WERI-Rb-1 (cell line): ENCODE measurements at regions not wholly inside any gene's neighbourhood (a gene's known extent, or its start where the extent isn't known, plus 50 kb on each side); places are given as distances from the start of the nearest gene placed in this dataset.

Source experiments
- DNase-seq: peaks from one replicate; pipeline ENCODE4 v3.0.0-alpha.2; 2020
- H3K27ac ChIP-seq: fragments of 250-450 bp; sonication (Bioruptor Pico); 2 replicates; pipeline ENCODE4 v1.5.1; 2020; ENCODE audit warnings: mild to moderate bottlenecking, moderate library complexity
- H3K27me3 ChIP-seq: fragments of 250-450 bp; sonication (Bioruptor Pico); 2 replicates; pipeline ENCODE4 v1.5.1; 2021; ENCODE audit warnings: mild to moderate bottlenecking, low read depth, moderate library complexity; ENCODE audit not compliant: insufficient read depth, severe bottlenecking
- H3K36me3 ChIP-seq: fragments of 250-450 bp; sonication (Bioruptor Pico); 2 replicates; pipeline ENCODE4 v1.5.1; 2020; ENCODE audit warnings: mild to moderate bottlenecking, moderate library complexity
- H3K4me3 ChIP-seq: 2 replicates; pipeline ENCODE4 v1.5.1; 2011; ENCODE audit warnings: low read depth, mild to moderate bottlenecking, control low read depth, low read length
- H3K9me3 ChIP-seq: fragments of 250-450 bp; sonication (Bioruptor Pico); 2 replicates; pipeline ENCODE4 v1.5.1; 2021; ENCODE audit warnings: mild to moderate bottlenecking, moderate library complexity; ENCODE audit not compliant: severe bottlenecking
- TF ChIP-seq, protein P1 (sequence below): IDR thresholded peaks from 2 replicates; pipeline ENCODE4 v1.5.1; 2011; ENCODE audit warnings: low read depth, mild to moderate bottlenecking, control low read depth, inconsistent platforms, low read length

DNA sequence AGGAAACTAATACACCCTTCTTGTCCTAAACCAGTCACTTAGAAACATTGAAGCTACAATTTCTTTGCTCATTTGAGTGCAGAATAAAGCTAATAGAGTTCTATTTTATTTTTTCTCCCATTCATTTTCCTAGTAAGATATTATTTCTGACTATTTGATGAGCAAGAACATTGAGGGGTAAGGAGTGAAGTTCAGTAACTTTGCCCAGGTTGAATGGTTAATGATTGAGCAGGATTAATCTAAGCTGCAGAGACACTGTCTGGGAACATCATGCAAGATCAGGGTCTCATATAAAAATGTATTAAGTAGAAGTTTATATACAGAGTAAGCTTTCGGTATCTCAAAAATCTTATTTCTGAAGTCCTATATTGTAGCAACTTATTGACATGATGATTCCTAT lies 102.4 kb upstream of the LIMCH1 start:
- H3K4me3 ChIP-seq: no peak overlapping the region
- peak overlapping the region; percentile 67 for H3K27ac ChIP-seq
- TF ChIP-seq, protein P1, sequence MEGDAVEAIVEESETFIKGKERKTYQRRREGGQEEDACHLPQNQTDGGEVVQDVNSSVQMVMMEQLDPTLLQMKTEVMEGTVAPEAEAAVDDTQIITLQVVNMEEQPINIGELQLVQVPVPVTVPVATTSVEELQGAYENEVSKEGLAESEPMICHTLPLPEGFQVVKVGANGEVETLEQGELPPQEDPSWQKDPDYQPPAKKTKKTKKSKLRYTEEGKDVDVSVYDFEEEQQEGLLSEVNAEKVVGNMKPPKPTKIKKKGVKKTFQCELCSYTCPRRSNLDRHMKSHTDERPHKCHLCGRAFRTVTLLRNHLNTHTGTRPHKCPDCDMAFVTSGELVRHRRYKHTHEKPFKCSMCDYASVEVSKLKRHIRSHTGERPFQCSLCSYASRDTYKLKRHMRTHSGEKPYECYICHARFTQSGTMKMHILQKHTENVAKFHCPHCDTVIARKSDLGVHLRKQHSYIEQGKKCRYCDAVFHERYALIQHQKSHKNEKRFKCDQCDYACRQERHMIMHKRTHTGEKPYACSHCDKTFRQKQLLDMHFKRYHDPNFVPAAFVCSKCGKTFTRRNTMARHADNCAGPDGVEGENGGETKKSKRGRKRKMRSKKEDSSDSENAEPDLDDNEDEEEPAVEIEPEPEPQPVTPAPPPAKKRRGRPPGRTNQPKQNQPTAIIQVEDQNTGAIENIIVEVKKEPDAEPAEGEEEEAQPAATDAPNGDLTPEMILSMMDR: no peak
- no peaks in the 10 kb centered on the region for H3K36me3 ChIP-seq
- no peaks in the 10 kb centered on the region for H3K27me3 ChIP-seq
- peaks cover 3% of the 10 kb centered on the region for H3K9me3 ChIP-seq
- no peak for DNase-seq

DNA sequence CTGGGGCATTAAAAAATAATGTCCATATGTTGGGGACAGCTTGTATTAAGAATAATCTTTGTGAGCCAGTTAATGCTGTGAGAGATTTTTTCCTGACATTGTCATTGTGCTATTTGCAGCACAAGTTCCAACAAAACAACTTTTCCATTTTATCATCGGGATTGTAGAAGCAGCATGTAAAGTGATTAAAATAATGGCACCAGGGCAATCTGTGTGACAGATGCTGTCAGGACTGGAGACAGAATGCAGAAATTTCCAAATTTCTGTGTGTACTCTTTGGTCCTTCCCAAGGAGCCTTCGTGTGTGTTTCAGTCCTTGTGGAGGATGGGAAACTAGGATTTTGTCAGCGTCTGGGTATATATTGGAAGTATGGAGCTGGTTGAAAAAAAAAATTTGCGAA lies 101.5 kb upstream of the LIMCH1 start:
- Histone ChIP-seq H3K4me3 (peak overlapping the region; percentile 15), H3K27ac (peak overlapping the region; percentile 67), H3K27me3 (no peaks in the 10 kb centered on the region), H3K9me3 (peaks cover 3% of the 10 kb centered on the region), H3K36me3 (no peaks in the 10 kb centered on the region)
- TF ChIP-seq, protein P1: no peak
- DNase-seq: no peak

DNA sequence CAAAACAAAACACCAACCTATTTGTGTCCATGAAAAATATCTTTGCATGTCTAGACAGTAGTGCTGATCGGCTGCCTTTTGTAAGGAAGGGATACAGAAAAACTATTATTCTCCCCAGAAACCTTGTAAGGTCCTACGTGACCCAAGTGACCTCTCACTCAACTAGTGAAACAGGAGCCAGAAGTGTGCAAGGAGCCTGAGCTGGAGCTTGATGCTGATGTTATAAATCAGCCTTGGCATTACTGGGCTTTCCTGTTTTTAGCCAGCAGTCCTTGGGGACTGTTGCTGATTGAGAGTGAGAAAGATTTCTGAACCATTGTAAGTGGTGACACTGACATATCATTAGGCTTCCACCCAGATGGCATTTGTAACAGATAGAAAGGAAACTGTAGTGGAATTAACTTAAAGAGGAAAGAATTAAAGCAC lies 100.8 kb upstream of the LIMCH1 start:
- Histone ChIP-seq H3K9me3 (peaks cover 3% of the 10 kb centered on the region), H3K4me3 (no peak overlapping the region), H3K27ac (peak overlapping the region; percentile 67), H3K27me3 (no peaks in the 10 kb centered on the region), H3K36me3 (no peaks in the 10 kb centered on the region)
- DNase-seq: peak; percentile 23
- TF ChIP-seq, protein P1: no peak

DNA sequence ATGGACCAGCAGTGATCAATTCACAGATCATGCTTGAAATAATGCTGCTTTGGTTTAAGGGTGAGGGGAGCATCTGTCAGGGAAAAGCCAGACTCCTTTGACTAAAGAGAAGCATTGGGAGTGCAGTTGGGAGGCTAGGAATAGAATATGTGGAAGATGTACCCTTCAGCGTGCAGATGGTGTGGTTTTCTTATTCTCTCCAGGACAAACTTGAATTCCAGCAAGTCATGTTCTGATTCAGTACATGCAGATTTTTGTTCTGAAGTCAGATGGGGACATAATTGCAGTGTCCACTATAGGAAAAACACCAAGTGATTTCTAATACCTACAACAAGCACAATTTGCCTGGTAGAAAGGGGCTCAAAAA lies 99.0 kb upstream of the LIMCH1 start:
- Histone ChIP-seq H3K27ac (no peak overlapping the region), H3K9me3 (peaks cover 3% of the 10 kb centered on the region), H3K36me3 (no peaks in the 10 kb centered on the region), H3K4me3 (no peak overlapping the region), H3K27me3 (no peaks in the 10 kb centered on the region)
- no peak for DNase-seq
- TF ChIP-seq, protein P1: no peak

DNA sequence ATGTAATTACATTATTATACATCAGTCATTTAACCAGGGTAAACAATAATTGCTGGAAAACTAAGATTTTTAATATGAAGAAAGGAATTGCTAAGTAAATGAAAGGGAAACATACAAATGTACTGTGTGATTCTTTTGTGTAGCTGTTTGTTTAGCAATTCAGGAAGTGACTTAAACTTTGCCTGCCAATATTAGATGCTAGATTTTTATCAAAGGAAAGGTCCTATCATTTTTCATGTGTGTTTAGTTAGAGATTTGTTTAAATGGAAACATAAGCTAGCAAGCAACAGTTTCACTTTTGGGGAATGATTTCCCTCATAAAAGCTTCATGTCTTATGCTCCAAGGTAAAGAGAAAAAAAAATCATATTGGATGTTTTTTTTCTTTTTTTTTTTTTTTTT lies 95.1 kb upstream of the LIMCH1 start:
- Histone ChIP-seq H3K27me3 (no peaks in the 10 kb centered on the region), H3K27ac (no peak overlapping the region), H3K9me3 (no peaks in the 10 kb centered on the region), H3K4me3 (no peak overlapping the region), H3K36me3 (no peaks in the 10 kb centered on the region)
- TF ChIP-seq, protein P1: no peak
- no peak for DNase-seq

DNA sequence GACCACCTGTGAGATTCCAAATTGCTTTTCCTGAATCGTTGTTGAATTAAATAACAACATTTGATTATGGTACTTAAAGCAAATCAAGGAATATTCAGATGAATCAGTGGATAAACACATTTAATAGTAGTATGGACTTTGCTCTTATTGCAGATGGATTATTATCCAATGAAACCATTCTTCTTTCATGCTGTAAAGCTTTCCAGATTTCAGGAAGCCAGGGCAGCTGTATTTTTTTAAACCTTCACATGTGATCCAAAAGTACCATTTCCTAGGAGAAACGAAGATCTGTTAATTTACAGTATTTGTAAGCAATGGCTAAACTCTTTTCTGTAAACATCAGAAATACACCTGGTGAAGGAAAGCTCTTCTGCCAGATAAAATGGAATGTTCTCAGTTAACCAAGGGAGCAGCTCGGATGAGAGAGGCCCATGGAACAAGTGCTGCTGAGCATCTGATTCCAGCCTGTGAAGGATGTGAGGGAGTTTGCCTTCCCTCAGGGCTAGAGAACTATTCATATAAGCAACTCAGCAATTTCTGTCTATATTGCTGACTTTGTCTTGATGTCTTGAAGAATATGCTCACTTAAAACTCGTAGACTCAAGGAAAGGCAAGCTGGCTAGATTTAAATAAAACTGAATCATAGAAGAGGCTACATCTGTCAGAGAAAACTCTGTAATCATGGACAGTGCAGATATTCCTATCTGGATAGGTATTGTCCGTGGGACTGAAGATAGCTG lies 94.4 kb upstream of the LIMCH1 start:
- no peaks in the 10 kb centered on the region for H3K36me3 ChIP-seq
- H3K27ac ChIP-seq: no peak overlapping the region
- DNase-seq: no peak
- no peaks in the 10 kb centered on the region for H3K9me3 ChIP-seq
- TF ChIP-seq, protein P1: no peak
- no peak overlapping the region for H3K4me3 ChIP-seq
- no peaks in the 10 kb centered on the region for H3K27me3 ChIP-seq
